Gastrocnemius medialis (tissue), 4 donors: ENCODE measurements at regions not wholly inside any gene's neighbourhood (a gene's known extent, or its start where the extent isn't known, plus 50 kb on each side); places are given as distances from the start of the nearest gene placed in this dataset.

Source experiments
- CTCF ChIP-seq, 5 experiments: fragments of 450-650 bp in 3 of 5; fragments of 200-600 bp in 2 of 5; sonication (generic) in 2 of 5; IDR thresholded peaks in 4 of 5; conservative IDR thresholded peaks in 1 of 5; 1 replicate in 4 of 5; 2 replicates in 1 of 5; pipeline ENCODE4 v1.5.1; 2016 to 2019; ENCODE audit warnings: antibody characterized with exemption in 5 of 5, mild to moderate bottlenecking in 3 of 5, moderate library complexity in 3 of 5
- POLR2A ChIP-seq, 2 donors: fragments of 450-650 bp; IDR thresholded peaks; one replicate each; pipeline ENCODE4 v1.6.1; 2017; ENCODE audit warnings: antibody characterized with exemption in 2 of 2, mild to moderate bottlenecking in 2 of 2, moderate library complexity in 2 of 2

- TF ChIP-seq CTCF (IDR thresholded peaks at IDR 0.05 in 4 of 5, conservative IDR thresholded peaks at IDR 0.05 in 1 of 5), result no peak
- TF ChIP-seq POLR2A (IDR thresholded peaks at IDR 0.05), result no peak
Observed at GRCh38 chr1:60367532-60367931, 294.0 kb upstream of the C1orf87 start.
